ENCODE measurements at regions not wholly inside any gene's neighbourhood (a gene's known extent, or its start where the extent isn't known, plus 50 kb on each side); places are given as distances from the start of the nearest gene placed in this dataset.

DNA sequence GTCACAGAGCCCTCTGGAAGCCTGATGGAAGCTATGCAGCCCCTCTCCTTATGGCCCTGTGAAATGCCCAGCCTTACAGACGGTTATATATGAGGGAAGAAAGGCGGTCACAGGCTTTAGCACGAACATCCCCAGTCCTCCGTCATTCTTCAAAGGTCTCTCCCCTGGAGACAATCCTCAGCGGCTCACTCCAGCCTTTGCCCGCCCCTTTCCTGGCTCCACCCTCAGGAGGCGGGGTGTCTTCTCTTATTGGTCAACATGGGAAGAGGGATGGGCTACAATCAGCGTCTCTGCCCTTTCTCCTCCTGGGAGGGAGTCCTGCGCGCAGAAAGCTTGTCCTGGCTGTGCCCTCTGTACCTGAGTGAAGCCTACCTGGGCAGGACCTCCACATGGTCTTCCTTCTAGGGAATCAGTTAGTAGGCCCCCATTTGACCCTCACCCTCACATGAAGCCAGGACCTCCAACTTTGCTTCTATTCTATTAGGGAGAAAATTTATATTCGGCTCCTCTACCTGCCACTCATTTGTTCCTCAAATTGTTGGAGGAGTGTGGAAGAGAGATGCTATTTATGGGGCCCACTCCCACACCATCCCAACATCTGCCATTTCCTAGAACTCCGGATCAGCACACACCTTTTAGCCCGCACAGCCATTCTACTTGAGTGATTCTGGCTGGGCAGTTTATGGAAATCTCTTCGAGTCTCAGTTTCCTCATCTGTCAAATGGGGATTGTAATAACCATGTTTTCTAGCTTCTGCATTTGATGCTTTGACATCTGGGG lies 112.9 kb upstream of the SLC6A11 start:
- TF ChIP-seq, protein P1, sequence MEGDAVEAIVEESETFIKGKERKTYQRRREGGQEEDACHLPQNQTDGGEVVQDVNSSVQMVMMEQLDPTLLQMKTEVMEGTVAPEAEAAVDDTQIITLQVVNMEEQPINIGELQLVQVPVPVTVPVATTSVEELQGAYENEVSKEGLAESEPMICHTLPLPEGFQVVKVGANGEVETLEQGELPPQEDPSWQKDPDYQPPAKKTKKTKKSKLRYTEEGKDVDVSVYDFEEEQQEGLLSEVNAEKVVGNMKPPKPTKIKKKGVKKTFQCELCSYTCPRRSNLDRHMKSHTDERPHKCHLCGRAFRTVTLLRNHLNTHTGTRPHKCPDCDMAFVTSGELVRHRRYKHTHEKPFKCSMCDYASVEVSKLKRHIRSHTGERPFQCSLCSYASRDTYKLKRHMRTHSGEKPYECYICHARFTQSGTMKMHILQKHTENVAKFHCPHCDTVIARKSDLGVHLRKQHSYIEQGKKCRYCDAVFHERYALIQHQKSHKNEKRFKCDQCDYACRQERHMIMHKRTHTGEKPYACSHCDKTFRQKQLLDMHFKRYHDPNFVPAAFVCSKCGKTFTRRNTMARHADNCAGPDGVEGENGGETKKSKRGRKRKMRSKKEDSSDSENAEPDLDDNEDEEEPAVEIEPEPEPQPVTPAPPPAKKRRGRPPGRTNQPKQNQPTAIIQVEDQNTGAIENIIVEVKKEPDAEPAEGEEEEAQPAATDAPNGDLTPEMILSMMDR (IDR thresholded peaks at IDR 0.05): no peak
- no peak for TF ChIP-seq POLR2A (IDR thresholded peaks at IDR 0.05)
